NCI-H748 (cell line): ENCODE measurements at regions not wholly inside any gene's neighbourhood (a gene's known extent, or its start where the extent isn't known, plus 50 kb on each side); places are given as distances from the start of the nearest gene placed in this dataset.
A peak's percentile ranks its signal among the peaks of the same experiment; 100 is the strongest.

Source experiments
- DNase-seq: peaks from one replicate; lab custom pipeline; 2025; ENCODE audit not compliant: unreplicated experiment; lab: John Stamatoyannopoulos, UW

DNA sequence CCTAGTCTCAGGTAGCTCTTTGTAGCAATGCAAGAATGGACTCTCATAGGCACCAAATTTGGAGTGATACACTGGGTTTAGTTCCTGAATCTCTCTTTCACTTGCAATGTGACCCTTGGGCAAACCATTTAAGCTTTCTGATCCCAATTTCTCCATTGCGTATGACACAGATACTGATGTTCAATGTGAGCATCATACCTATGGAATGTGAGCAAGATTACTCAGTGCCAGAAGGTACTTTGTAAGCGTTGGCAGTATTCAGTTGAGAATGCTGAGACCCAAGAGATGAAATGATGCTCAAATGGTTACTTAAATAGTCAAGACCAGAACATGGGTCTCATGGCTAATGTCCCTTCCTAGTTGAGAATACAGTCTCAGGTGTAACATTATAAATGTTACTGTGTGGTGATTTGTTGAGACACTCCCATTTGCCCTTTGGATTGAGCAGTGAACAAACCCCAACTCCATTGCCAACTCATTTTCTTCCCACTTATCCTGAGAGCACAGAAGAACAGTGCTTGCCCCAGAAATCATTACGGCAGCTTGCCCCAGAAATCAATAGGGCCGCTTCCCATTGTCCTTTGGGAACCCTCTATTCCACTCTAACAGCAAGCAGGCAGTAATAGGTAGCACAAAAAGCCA, 134.1 kb downstream of the SOX9 start:
- DNase-seq: peak; percentile 37

DNA sequence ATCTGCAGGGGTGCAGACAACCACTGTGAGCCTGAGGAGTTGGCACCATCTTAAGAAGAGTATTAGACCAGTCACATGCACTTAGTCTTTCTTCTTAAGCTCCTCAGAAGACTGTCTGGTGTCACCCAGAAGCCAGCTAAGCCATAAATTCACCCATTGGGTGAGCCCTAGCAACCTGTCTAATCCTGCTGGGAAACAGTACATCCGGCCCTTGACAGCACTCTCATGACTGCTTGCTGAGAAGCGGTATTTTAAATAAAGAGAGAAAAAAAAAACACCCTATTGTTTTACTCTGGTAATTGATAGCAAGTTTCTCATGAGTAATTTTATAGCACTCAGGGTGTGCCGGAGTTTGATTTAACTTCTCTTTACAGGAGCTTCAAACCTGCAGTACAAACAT, 134.7 kb downstream of the SOX9 start:
- DNase-seq: peak; percentile 63

DNA sequence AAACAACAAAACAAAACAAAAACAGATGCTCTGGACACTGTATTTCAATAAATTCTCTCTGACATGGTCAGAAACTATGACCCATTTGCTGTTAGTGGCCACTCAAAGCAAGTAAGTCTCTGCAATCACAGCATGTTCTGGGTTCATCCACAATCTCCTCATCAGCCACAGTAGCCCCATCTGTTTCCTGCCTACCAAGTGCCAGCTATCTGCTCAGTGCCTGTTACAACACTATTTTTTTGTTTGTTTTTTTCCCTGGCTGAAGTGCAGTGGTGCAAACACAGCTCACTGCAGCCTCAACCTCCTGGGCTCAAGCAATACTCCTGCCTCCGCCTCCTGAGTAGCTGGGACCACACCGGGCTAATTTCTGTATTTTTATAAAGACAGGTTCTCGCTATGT, 137.9 kb downstream of the SOX9 start:
- no peak for DNase-seq

DNA sequence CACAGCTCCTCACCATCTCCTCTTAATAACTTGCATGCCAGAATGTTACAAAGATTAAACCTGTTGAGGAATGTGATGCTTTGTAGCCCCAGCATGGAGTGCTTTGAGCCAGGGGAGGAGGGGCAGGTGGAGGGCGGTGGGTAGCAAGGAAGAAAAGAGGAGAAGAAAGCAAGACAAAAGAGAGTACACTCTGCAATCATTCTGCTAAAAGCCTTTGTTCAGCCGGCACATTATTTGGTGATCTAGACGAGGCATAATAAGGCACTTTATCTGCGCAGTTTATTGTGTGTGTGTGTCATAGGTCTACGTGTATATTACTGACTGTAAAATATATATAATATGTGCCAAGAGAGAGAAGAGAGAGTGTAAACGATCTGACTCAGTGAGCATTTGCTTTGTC, 139.1 kb downstream of the SOX9 start:
- DNase-seq: peak; percentile 61

DNA sequence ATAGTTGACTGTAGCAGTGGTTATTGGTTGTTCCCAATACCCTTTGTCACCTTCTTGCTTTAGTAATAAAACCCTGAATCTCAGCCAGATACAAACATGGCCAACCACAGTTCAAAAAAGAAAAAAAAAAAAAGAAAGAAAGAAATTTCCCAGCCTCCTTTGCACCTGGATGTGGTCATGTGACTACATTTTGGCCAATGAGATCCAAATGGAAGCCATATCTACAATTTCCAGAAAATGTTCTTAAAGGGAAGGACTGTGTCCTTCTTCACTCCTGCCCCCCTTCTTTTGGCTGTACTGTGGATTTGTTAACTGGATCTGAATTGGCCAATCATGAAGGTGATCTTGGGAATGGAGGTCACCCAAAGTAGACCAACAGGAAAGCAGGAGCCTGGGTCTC, 141.9 kb downstream of the SOX9 start:
- no peak for DNase-seq

DNA sequence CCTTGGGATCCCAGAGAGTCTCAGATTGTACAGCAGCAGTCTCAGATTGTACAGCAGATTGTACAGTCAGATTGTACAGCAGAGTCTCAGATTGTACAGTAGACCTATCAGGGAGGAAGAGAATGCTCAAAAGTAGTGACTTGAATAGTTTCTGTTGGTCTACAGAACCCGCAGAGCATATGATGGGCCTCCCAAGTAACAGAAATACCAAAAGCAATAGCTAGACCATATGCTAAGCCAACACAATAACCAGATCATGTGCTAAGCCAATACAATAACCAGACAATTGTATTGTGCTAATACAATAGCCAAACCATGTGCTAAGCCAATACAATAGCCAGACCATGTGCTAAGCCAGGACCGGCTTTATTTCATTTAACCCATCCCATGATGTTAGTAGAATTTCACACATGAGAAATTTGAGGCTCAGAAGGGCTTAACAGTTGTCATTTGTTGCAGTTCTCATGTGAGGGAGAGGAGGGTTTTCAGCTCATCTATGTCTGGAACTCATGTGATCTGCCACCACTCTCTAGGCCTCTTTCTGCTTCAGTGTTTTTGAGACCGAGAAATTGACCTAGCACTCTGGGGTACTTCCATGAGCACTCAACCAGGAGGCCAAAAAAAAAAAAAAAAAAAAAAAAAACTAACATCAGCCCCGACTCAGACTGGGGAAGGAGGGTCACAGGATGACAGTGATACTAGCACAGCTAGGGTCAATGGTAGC, 144.0 kb downstream of the SOX9 start:
- no peak for DNase-seq

DNA sequence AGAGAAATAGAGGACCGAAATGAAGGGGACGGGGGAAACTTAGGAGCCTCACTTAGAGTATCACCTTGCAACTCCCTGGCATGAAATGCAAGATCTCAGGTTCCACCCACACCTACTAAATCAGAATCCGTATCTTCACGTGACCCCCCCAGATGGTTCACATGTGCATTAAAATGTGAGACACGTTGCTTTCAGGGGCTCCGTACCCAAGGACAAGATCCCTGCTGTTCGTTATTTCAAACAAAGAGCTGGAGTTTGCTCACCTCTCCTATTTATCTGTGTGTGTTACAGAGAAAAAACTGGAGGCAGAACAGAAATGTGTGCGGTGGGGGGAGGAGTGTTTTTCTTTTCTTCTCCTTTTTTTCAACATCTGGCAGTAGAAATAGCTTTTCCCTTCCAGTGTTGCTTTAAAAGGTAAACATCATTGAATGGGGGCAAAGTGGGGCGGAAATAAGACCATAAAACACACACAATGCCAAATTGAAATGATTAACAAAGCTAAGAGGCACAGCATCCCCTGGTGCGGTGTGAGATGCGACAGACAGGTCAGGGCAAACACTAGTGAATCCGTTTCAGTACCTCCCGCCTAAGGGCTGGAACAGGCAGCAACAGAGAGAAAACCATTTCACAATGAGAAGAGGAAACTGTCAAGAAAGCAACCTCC, 145.4 kb downstream of the SOX9 start:
- peak; percentile 98 for DNase-seq

DNA sequence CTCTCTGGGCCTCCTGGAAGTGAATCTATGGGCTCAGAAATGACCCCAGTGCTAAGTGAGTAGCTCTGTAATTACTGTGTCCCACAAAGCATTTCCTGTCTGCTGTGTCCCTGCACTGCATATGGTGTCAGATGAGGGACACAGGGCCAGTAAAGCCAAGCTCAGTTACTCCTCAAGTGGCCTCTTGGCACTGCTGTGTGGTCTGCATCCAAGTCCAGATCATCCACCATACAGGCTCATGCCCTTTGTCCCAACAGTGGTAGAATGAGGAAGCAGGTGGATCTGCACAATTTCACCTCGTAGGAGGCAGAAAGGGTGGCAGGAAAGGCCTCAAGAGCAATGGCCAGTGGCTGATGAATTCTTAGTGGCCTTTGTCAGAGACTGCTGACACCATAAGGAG, 146.8 kb downstream of the SOX9 start:
- DNase-seq: peak; percentile 79

DNA sequence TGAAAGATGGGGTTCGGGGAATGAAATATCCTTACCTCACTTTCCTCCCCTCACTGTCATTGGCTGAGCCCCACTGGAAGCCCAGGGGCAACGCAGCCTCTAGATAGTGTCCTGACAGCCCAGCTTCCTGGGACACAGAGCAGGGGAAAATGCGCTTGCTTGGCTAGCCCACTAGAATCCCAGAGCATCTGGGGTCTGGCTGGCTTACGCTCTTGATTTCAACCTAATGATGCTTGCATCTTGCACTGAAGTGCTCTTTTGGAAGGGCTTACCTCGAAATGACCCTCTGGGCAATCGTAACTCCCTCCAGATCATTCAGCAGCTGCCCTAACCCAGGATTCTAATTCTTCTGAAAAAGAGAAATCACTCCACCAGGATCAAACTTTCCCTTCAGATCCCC, 147.6 kb downstream of the SOX9 start:
- DNase-seq: no peak

DNA sequence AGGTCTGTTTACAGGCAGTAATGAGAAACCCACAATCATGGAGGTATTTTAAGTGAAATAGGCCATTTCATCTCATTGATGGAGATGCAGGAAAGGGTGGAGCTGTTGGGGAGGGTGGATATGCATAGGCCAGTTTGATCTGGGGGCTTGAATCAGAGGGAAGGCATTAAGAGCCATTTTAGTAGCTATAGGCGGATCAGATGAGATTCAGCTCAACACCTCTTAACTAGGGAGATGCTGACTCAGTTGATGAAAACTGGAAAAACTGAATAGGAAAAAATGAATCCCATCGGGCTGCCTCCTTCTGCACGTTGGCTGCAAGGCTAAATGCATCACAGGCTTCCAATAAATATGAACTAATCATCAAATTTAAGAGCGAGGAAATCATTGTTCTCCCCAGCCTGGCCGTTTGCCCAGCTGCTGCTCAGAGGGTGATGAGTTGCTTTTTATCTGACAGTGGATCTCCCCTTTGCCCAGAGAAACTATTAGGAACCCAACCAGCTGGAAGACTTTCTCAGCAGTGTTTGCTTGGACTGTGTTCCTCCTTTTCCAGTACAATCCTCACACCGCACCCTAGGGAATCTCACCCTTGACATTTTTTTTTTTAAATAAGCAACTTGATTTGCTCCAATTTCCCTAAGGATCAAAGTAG, 149.6 kb downstream of the SOX9 start:
- DNase-seq: peak; percentile 93

DNA sequence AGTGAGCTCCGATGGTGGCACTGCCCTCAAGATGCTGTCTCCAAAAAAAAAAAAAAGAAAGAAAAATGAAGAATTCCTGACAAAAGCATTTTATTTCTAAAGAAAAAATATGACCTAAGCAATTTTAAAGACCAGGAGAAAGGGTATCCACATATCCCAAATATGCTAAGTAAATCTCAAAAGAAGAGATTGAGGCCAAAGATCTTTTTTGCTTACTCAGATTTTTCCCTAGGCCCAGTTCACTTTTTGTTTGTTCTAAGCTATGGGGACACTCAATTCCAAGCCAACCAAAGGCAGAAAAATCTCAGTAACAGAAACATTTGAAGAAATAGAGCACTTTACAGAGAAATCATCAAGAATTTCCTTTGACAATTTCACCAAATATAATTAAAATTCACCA, 150.8 kb downstream of the SOX9 start:
- no peak for DNase-seq

DNA sequence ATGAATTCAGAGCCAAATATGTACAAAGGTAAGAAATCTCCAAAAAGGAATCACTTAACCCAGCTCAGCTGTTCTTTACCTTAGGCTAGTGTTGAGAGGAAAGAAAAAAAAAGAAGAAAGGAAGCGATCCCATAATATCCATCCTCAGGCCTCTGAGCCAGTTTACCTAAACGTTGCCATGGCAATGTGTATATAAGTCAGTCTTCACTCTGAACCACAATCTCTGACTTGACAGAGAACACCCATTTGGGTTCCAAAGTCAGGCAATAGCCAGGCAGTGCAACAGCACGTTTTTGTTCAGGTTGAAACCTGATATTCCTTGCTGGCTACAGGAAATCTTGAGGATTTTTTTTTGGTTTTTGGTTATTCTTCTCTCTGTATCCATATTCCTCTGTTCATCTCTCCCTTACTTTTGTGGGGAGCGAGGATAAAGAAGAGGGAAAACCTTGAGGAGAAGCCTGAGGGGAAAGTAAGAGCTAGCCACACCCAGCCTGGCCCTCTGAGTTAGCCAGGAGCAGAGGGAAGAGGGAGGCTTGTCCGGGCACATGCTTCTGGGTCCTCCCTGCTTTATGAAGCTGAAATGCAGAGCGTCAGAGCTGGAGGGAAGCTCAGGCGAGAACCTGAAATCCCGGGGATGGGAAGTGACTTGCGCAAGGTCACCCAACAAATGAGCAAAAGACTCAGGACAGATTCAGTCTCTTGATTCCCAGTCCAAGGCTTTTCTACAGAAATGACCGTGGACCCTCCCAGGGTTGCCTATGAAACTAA, 152.7 kb downstream of the SOX9 start:
- peak; percentile 39 for DNase-seq

DNA sequence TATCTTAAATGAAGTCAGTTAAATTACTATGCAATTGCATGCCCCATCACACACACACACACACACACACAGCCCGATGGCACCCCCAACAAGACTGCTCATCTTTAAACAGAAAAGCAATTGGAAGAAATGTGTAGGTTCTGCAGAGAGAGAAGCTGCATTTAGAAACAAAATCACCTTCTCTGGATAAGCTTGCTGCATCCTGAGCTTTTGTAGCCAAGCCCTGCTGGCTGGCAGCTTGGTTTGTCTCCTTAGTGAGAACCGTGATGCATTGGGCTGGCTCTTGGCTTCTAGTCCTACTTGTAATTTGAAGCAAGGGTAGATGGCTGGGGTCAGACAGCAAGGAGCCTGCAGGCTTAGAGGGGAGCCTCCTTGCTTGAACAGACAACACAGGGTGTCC, 153.8 kb downstream of the SOX9 start:
- DNase-seq: no peak

DNA sequence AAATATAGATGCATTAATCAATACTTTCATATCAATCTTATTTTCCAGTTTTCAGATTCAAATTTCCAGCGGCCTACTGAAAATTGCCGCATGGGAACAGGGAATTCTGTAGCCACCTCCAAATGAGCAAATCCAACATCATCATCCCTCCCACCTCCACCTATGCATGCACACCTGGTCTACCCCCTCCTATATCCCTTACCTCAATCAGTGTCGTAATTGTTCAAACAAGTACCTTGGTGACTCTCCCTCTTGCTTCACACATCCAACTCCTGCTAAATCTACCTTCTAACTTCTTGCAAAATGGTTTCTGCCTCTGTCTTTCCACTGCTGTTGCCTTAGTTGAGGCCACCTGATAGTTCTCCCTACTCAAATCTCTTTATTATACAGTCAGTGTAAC, 160.1 kb downstream of the SOX9 start:
- no peak for DNase-seq

DNA sequence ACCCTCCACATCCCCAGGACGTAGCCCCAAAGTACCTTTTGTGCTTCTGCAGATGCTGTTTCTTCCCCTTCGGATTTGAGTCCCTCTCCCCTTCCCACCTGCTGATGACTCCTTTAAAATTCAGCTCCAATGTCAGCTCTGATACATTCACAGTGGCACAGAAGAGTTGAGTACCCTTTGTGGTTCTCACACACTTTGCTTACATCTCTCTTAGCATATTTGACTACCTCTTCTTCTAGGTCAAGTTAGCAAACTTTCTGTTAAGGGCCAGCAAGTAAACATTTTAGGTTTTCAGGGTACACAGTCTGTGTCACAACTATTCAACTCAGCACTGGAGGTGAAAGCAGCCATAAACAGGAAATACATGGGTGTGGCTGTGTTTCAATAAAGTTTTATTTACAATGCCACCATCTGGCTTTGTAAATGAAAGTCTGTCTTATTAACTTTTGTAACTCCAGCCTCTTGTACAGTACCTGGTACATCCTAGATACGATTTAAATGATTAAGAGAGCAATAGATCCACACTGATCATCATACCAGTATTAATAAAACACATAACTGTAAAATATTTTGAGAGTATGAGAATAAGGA, 161.7 kb downstream of the SOX9 start:
- peak; percentile 37 for DNase-seq

DNA sequence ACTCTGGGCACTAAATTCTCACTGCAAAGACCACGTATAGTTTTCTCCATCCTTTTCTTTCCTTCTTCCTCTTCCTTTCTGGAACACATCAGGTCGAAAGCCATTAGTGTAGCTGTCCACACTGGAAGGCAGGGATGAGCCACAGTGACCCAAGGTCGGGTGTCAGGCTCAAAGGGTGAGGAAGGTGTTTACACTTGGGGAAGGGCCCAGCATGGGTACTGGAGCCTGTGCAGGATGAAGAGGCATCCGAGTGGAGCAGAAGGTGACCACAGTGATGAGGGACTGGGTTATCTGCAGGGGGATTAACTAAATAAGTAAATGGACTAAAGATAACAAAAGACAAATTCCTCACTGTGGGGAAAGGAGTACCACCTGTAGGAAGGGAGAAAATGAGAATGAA, 164.0 kb downstream of the SOX9 start:
- DNase-seq: no peak

DNA sequence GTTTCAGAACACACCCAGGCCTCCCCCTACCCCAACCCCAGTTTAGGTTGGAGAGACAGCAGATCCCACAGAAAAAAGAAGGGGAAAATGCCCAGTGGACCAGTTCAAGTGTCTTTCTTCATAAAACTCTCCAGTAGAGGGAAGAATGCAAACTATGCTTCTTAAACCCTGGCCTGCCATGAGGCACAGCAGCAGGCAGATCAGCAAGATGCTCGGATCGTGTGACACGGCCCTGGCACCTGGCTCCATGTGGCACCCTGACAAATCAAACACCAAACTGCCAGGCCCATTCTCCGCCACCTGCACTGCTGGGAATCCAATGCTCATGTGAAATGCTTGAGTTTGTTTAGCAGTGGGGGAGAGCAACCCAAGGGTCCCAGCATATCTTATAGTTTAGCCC, 166.8 kb downstream of the SOX9 start:
- DNase-seq: no peak

DNA sequence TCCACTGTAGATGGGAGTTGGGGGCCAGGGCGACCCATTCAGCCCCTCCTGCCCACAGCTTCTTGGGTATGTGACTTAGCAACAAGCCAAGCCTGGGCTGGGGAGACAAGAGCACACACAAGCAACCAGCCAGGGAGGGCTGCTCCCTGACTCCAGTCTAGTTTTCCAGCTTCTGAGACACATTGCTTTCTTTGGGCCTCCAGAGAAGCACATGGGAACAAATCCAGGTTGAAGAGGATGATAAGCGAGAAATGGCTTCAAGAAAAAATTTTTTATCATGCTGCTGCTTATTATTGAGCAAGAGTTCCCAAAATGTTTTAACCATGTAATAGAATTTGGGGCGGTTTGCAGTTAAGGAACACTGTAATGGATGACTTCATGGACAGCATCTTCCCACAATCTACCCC, 173.7 kb downstream of the SOX9 start:
- DNase-seq: no peak

DNA sequence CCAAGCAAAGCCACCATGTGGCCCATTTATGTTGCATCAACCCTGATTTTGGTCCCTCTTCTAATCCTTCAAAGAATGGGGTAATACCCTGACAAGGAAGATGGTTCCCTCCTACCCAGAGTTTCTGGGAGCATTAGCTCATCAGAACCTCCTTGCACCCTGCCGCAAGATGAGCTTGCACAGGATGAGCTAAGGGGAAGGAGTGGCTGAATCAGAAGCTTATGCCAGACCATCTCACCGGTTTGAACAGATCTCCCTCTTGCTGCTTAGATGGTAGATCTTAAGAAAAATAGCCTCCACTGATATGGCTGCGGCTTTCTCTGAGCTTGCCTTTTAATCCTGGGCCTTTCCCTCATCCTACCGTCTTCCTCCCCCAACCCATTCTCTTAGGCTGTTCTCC, 175.1 kb downstream of the SOX9 start:
- no peak for DNase-seq

DNA sequence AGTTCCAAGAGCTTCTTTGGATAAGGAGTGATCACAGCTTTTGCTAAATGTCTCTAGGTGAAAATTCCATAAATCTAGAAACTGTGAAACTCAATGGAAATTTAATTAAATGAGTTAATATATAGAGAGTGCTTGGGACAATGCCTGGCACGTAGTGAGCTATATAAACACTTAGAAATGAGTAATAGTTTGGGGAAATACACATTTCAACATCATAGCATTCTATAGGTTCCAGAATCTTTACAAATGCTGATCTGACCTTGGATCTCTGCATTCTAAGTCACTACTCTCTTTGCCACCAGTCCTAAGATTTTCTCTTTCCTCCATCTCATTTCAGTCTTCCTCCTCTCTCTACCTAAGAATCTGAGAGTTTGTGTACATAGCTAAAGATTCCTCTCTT, 175.6 kb downstream of the SOX9 start:
- no peak for DNase-seq
